Astrocyte of the spinal cord (primary cell): ENCODE measurements at regions not wholly inside any gene's neighbourhood (a gene's known extent, or its start where the extent isn't known, plus 50 kb on each side); places are given as distances from the start of the nearest gene placed in this dataset.

ENCODE experiments used
- DNase-seq: peaks from one replicate; pipeline ENCODE4 v3.0.0; 2011; ENCODE audit warnings: low read depth, low spot score
- H3K4me3 ChIP-seq: 2 replicates; pipeline ENCODE4 v1.5.1; 2011; ENCODE audit warnings: low read depth, mild to moderate bottlenecking, low read length, moderate library complexity
- in situ Hi-C: cut with HindIII; loops from 2 replicates; pipeline ENCODE4 v1.10.0; 2017; ENCODE audit warnings: low sequenced_read_pairs
- TF ChIP-seq, protein P1 (sequence below): IDR thresholded peaks from 2 replicates; pipeline ENCODE4 v1.5.1; 2012; ENCODE audit warnings: low read depth, mild to moderate bottlenecking, low read length, inconsistent platforms

GRCh38 chr1:22196041-22196440 is 53.1 kb upstream of the WNT4 start:
- in situ Hi-C loops: no loop called here
- no peak for DNase-seq
- TF ChIP-seq, protein P1, sequence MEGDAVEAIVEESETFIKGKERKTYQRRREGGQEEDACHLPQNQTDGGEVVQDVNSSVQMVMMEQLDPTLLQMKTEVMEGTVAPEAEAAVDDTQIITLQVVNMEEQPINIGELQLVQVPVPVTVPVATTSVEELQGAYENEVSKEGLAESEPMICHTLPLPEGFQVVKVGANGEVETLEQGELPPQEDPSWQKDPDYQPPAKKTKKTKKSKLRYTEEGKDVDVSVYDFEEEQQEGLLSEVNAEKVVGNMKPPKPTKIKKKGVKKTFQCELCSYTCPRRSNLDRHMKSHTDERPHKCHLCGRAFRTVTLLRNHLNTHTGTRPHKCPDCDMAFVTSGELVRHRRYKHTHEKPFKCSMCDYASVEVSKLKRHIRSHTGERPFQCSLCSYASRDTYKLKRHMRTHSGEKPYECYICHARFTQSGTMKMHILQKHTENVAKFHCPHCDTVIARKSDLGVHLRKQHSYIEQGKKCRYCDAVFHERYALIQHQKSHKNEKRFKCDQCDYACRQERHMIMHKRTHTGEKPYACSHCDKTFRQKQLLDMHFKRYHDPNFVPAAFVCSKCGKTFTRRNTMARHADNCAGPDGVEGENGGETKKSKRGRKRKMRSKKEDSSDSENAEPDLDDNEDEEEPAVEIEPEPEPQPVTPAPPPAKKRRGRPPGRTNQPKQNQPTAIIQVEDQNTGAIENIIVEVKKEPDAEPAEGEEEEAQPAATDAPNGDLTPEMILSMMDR: no peak
- H3K4me3 ChIP-seq: no peak overlapping the region

GRCh38 chr1:22196641-22197040 is 53.7 kb upstream of the WNT4 start:
- TF ChIP-seq, protein P1: no peak
- no peak overlapping the region for H3K4me3 ChIP-seq
- no peak for DNase-seq
- in situ Hi-C loops: no loop called here

DNA sequence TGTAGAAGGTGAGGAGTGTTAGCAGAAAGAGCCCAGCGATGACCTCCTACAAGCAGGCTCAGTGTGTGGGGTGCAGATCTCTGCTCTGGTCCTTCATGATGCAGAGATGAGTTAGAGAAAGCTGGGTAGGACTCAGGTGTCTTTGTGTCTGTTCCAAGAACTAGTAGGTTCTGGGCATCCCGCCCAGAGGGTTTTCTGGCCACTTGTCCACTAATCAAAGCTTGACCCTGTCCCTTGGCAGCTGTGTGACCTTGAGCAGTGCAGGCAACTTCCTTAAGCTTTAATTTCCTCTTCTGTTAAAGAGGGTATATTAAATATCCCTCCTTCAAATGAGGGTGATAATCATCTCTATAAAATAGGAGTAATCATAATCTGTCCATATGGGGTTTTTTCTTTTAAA is 54.7 kb upstream of the WNT4 start:
- in situ Hi-C loops: no loop called here
- H3K4me3 ChIP-seq: no peak overlapping the region
- TF ChIP-seq, protein P1: no peak
- no peak for DNase-seq

DNA sequence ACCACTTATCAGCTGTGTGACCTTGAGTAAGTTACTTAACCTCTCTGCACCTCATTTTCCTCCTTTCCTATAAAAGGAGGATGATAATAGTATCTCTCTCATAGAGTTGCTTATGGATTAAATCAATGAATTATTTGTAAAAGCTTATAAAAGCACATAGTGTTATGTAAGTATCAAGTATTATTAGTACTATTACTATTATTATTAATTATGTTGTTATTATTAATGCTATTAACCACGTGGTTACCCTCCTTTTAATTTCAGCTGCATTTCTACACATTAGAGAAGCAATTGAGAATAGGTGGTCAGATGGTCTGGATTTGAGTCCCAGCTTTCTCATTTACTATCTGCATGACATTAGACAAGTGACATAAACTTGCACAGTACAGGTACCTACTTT is 58.1 kb upstream of the WNT4 start:
- TF ChIP-seq, protein P1: no peak
- in situ Hi-C loops: no loop called here
- H3K4me3 ChIP-seq: no peak overlapping the region
- no peak for DNase-seq

DNA sequence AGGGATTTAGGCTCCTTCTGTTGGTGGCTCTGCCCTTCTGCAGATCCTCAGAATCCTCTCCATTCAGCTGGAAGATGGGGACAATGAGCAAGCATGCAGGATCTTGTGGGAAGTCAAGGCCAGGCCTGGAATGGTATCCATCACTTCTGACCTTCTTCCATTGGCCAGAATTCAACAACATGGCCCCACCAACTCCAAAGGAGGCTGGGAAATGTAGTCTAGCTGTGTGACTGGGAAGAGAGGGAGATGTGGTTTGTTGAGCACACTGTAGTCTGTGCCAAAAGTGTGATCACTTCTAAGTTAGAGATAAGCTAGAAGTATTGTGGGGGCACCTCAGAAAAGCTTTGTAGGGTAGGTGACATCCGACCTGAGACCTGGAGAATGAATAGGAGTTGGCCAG is 60.4 kb upstream of the WNT4 start:
- DNase-seq: no peak
- in situ Hi-C loops: no loop called here
- TF ChIP-seq, protein P1: no peak
- H3K4me3 ChIP-seq: no peak overlapping the region

- no peak overlapping the region for H3K4me3 ChIP-seq
- no peak for DNase-seq
- in situ Hi-C loops: no loop called here
- TF ChIP-seq, protein P1: no peak
Observed at GRCh38 chr1:22204057-22204840, 61.4 kb upstream of the WNT4 start.
